HEK293 (cell line): ENCODE measurements at regions not wholly inside any gene's neighbourhood (a gene's known extent, or its start where the extent isn't known, plus 50 kb on each side); places are given as distances from the start of the nearest gene placed in this dataset.

Experiments
- ZNF16 ChIP-seq: fragments of 450-650 bp; formaldehyde crosslinking; IDR thresholded peaks from 2 replicates; pipeline ENCODE4 v1.5.1; 2016; ENCODE audit warnings: low read depth, missing biosample characterization, missing genetic modification characterization
- TF ChIP-seq, protein P1 (sequence below): sonication (generic); formaldehyde crosslinking; IDR thresholded peaks from 2 replicates; pipeline ENCODE4 v1.8.1; 2022; ENCODE audit warnings: mild to moderate bottlenecking, moderate library complexity, missing genetic modification reagents
- TF ChIP-seq, protein P2 (sequence below): fragments of 450-650 bp; formaldehyde crosslinking; IDR thresholded peaks from 2 replicates; pipeline ENCODE4 v1.5.1; 2017; ENCODE audit warnings: missing biosample characterization, missing genetic modification characterization

DNA sequence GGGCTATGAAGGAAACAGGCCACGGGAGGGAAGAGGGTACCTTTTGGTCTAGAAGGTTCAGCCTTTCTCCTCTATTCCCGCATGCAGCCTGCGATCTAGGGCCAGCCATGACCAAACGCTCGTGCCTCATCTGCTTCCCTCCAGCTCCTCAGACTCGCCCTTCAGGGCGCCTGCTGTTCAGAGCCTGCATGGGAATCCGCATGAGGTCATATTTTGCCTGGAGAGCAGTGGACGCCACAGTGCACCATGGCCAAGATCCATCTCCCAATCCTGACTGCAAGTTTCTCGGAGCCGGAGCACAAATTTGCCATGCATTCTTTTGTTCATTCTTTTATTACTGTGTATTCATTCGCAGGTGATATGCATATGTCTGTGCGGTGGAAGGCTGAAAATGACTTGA is 608.1 kb downstream of the QKI start:
- TF ChIP-seq, protein P1, sequence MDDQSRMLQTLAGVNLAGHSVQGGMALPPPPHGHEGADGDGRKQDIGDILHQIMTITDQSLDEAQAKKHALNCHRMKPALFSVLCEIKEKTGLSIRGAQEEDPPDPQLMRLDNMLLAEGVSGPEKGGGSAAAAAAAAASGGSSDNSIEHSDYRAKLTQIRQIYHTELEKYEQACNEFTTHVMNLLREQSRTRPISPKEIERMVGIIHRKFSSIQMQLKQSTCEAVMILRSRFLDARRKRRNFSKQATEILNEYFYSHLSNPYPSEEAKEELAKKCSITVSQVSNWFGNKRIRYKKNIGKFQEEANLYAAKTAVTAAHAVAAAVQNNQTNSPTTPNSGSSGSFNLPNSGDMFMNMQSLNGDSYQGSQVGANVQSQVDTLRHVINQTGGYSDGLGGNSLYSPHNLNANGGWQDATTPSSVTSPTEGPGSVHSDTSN (CRISPR knock-in tag) = no peak
- TF ChIP-seq, protein P2, sequence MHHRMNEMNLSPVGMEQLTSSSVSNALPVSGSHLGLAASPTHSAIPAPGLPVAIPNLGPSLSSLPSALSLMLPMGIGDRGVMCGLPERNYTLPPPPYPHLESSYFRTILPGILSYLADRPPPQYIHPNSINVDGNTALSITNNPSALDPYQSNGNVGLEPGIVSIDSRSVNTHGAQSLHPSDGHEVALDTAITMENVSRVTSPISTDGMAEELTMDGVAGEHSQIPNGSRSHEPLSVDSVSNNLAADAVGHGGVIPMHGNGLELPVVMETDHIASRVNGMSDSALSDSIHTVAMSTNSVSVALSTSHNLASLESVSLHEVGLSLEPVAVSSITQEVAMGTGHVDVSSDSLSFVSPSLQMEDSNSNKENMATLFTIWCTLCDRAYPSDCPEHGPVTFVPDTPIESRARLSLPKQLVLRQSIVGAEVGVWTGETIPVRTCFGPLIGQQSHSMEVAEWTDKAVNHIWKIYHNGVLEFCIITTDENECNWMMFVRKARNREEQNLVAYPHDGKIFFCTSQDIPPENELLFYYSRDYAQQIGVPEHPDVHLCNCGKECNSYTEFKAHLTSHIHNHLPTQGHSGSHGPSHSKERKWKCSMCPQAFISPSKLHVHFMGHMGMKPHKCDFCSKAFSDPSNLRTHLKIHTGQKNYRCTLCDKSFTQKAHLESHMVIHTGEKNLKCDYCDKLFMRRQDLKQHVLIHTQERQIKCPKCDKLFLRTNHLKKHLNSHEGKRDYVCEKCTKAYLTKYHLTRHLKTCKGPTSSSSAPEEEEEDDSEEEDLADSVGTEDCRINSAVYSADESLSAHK (tag by site-specific recombination) = no peak
- TF ChIP-seq ZNF16 (tag by site-specific recombination) = no peak
